UCSD-AML1 (cell line): ENCODE measurements at regions not wholly inside any gene's neighbourhood (a gene's known extent, or its start where the extent isn't known, plus 50 kb on each side); places are given as distances from the start of the nearest gene placed in this dataset.
"Not testable (repeated sequence)": the region's sequence is repeated elsewhere in the genome, so short reads cannot be mapped to it uniquely, and the experiment has no call there.

Experiments used
- DNase-seq: peaks from one replicate; lab custom pipeline; 2025; ENCODE audit not compliant: unreplicated experiment; lab: John Stamatoyannopoulos, UW

GRCh38 chrX:149420566-149420965, 84.5 kb downstream of the IDS start:
- DNase-seq = not testable (repeated sequence)

DNA sequence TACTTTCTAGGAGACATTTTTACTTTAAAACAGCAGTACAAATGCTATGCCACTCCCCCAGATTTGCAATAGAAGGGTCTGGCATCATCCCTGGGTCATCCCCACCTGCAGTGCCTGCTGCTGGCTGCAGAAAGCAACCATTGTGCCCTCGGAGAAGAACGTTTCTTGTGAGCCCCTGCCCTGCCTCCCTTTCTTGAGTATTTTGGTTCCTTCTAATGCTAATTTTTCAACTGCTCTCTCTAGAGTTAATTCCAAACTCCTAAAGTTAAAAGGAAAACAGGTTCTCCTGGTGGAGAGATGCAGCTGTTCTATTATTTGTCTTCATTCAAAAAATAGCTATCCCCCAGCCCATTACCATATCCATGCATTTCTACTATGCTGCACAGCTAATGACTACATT, 107.1 kb downstream of the IDS start:
- DNase-seq = no peak

DNA sequence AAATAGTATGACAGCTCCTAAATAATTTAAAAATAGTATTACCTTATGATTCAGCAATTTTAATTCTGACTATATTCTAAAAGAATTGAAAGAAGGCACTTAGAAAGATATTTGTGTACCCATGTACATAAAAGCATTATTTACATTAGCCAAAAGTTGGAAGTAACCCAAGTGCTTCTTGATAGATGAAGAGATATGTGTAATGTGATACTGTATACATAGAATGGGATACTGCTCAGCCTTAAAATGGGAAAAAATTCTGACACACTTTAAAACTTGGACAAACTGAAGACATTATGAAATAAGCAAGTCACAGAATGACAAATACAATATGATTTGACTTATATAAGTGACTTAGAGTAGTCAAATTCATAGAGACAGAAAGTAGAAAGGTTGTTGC, 112.2 kb downstream of the IDS start:
- DNase-seq = no peak

GRCh38 chrX:149383852-149384251, 121.3 kb downstream of the IDS start:
- DNase-seq = no peak

DNA sequence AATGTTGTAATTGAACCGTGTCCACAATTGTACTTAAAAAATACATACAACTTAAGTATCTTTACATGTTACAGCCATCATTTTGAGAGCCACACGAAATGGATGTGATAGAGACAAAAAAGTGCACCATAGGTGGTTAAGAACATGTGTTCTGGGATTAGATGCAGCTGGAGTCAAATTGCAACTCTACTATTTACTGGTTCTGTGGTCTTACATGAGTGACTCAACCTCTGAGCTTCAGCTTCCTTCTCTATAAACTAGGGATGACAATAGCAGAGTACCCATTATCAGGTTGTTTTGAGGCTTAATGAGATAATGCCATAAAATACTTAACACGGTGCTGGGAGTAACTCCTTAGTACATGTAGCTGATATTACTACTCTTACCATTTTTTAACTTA, 130.4 kb downstream of the IDS start:
- DNase-seq = no peak

GRCh38 chrX:149372866-149373265, 132.2 kb downstream of the IDS start:
- DNase-seq = no peak

- DNase-seq = no peak
Measured at GRCh38 chrX:149371986-149372385, 133.1 kb downstream of the IDS start.

DNA sequence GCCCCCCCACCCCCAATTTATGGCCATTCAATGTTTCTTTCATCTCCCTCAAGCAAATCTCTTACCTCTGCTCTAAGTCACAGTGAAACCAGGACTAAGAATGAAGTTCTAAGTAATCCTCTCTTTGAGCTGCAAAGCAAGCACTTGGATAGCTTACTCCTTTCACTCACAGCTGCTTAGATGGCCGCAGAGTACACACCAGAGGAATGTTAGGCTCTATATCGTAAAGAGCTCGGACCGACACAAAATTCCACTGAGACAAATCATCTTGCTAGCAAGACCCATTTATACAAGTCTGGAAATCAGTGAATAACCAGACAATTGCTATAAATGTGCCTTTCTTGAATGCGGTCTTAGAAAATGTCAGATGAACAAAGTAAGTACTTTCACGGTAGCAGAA, 135.0 kb downstream of the IDS start:
- DNase-seq = no peak

- no peak for DNase-seq
Measured at GRCh38 chrX:149365552-149365951, 139.6 kb downstream of the IDS start.

DNA sequence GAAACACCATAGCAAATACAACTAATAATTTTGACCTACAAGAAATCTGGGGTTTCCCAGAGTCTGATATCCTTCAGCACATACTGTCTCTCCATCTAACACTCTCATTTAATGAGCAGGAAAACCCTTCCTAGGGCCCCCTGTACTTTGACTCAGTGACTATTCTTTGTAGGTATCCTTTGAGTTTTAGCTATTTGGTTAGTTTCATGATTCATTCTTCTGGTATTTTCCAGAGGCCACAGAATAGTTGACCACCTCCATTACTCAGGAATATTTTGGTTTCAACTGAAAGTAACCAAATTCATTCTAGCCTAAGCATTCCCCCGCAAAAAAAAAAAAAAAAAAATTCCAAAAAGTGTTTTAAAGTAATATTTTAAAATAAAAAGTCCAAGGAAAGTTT, 140.0 kb downstream of the IDS start:
- DNase-seq = no peak

DNA sequence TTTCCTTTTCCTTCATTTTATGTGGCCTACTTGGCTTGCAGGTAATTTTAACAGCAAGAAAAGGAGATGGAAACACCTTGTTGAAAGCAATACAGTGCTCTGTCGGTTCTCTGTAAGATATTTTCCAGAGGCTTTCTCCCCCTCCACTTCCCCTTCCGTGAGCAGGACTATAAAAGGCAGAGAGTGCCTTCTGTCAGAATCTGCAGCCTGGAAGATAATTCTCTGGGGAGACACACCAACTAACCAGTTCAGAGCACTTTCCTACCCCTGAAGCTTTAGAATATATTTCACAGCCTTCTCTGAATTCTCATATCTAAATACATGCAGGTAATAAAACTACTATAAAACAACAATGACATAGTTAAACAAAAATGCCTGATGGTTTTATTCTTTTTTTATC, 141.1 kb downstream of the IDS start:
- no peak for DNase-seq

DNA sequence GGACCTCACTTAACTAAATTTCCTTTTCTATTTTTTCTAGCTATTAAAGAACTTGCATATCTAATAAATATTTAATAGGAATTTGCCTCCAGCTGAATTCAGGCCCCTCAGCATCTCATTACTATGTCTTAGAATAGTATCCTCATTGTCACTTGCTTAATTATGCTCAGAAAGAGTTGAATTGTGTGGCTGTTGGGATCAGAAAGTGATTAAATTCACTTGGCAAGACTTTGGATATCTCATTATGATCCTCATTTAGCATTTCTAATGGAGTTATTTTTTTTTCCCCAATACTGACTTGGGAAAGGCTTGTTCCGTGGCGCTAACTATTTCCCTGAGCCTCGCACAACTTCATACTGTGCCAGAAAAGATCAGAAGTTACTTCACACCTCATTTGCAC, 158.8 kb downstream of the IDS start:
- no peak for DNase-seq

DNA sequence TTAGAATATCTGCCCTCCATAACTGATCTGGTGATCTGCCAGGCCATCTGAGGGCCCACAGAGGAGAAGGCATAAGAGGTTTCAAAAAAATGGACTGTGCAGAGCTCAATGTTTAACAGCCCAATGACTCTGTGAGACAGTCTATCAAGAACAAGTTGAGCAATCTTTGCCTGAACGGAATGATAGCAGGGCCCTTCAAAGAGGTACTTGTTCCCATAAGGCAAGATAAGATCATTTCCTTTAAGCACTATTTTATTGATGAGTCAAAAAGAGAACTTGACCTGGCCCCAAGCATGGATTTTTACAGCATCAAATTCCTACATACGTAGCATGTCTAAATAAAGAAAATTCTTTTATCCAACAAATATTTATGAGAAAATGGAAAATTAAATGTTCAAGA, 182.8 kb downstream of the IDS start:
- DNase-seq = no peak

- no peak for DNase-seq
Measured at GRCh38 chrX:149313871-149314371, 191.2 kb downstream of the IDS start.

- no peak for DNase-seq
Measured at GRCh38 chrX:149312988-149313387, 192.1 kb downstream of the IDS start.

DNA sequence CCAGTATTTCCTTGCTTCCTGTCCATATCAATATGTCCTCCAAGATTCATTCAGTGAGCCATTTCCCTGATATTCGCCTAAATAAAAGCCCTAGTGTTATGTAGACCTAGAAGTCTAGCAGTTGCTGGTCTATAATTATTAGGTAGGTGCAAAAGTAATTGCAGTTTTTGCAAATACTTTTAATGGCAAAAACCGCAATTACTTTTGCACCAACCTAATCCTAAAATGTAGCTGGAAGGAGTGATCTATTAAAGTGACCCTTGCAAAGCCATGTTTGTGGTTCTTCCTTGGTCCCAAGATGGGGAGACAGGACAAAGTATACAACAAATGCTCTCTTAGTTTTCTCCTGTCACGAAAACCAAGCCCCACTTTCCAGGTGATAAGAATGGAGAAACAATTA, 193.0 kb downstream of the IDS start:
- DNase-seq = no peak

- no peak for DNase-seq
Measured at GRCh38 chrX:149302705-149303104, 202.4 kb downstream of the IDS start.

- no peak for DNase-seq
Measured at GRCh38 chrX:149298111-149298510, 207.0 kb downstream of the IDS start.

GRCh38 chrX:149296092-149296491, 209.0 kb downstream of the IDS start:
- no peak for DNase-seq

GRCh38 chrX:149286940-149287349, 218.2 kb downstream of the IDS start:
- peak; percentile 30 for DNase-seq

- no peak for DNase-seq
Measured at GRCh38 chrX:149284616-149285015, 220.5 kb downstream of the IDS start.

- no peak for DNase-seq
Measured at GRCh38 chrX:149283853-149284252, 221.3 kb downstream of the IDS start.

DNA sequence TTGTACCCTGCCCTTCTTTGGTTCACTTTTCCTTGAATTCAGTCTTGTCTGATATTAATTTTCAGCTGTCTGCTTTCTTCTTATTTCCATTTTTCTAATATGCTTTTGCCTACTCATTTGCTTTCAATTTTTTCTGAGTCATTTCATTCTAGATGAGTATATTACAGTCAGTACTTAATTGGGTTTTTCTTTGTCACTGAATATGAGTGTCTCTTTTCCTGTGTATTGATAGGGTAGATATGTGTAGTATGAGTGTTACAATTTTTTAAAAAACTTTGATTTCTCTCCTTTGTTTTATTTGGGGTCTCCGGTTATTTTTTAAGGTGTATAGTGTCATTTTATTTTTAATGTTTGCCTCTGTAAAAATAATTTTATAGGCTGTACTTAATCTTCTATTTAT, 222.2 kb downstream of the IDS start:
- DNase-seq = no peak

DNA sequence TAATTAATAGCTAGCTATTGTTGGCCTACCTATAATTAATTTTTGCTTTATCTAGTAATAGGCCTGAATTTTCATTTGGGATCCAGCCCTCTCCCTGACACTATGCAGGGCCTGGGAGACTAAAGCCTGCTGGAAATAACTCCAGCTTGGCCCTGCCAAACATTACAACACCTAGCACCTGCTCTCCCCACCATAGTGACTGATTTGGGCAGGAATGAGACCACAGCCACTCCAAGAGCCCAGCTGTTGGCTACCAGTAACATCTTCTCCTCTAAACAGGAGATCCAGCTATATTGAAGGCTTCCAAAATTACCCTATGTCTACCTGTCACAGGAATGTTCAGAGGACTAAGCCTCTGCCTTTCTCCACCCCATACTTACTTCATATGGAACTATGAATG, 225.1 kb downstream of the IDS start:
- DNase-seq = no peak
